H9 (cell line): ENCODE measurements at regions not wholly inside any gene's neighbourhood (a gene's known extent, or its start where the extent isn't known, plus 50 kb on each side); places are given as distances from the start of the nearest gene placed in this dataset.

ENCODE experiments used
- DNase-seq: peaks from one replicate; pipeline ENCODE4 v3.0.0-alpha.2; 2017
- H2AFZ ChIP-seq: one replicate; pipeline ENCODE4 v1.6.1; 2013; ENCODE audit warnings: mild to moderate bottlenecking, low read length, control low read depth, moderate library complexity
- H2AK5ac ChIP-seq: 2 replicates; pipeline ENCODE4 v1.6.1; 2013; ENCODE audit warnings: low read length, control low read depth, mixed read lengths; ENCODE audit not compliant: insufficient read length
- H2BK120ac ChIP-seq: one replicate; pipeline ENCODE4 v1.6.1; 2013; ENCODE audit warnings: low read depth, mild to moderate bottlenecking, low read length, control low read depth, inconsistent platforms; ENCODE audit not compliant: poor library complexity, severe bottlenecking
- H2BK12ac ChIP-seq: 2 replicates; pipeline ENCODE4 v1.6.1; 2013; ENCODE audit warnings: low read length, control low read depth, mixed read lengths, low read depth; ENCODE audit not compliant: insufficient read length
- H2BK15ac ChIP-seq: 2 replicates; pipeline ENCODE4 v1.6.1; 2013; ENCODE audit warnings: low read depth, low read length, control low read depth
- H2BK20ac ChIP-seq: one replicate; pipeline ENCODE4 v1.6.1; 2013; ENCODE audit warnings: low read depth, mild to moderate bottlenecking, low read length, control low read depth, inconsistent platforms; ENCODE audit not compliant: poor library complexity, severe bottlenecking
- H2BK5ac ChIP-seq: 2 replicates; pipeline ENCODE4 v1.6.1; 2013; ENCODE audit warnings: low read length, control low read depth, mixed read lengths; ENCODE audit not compliant: insufficient read length
- H3K14ac ChIP-seq: 2 replicates; pipeline ENCODE4 v1.6.1; 2013; ENCODE audit warnings: low read length, control low read depth; ENCODE audit not compliant: insufficient read depth
- H3K18ac ChIP-seq: 2 replicates; pipeline ENCODE4 v1.6.1; 2013; ENCODE audit warnings: low read depth, mild to moderate bottlenecking, mixed read lengths, low read length, control low read depth; ENCODE audit not compliant: insufficient read length
- H3K23ac ChIP-seq: 2 replicates; pipeline ENCODE4 v1.6.1; 2013; ENCODE audit warnings: low read length, control low read depth, mixed read lengths, low read depth; ENCODE audit not compliant: insufficient read length
- H3K23me2 ChIP-seq: 2 replicates; pipeline ENCODE4 v1.6.1; 2013; ENCODE audit warnings: low read depth, mild to moderate bottlenecking, mixed read lengths, low read length, control low read depth; ENCODE audit not compliant: insufficient read length, poor library complexity, severe bottlenecking
- H3K27ac ChIP-seq: 2 replicates; pipeline ENCODE4 v1.5.1; 2013; ENCODE audit warnings: low read length, control low read depth, mixed read lengths, low read depth; ENCODE audit not compliant: insufficient read length
- H3K27me3 ChIP-seq: 2 replicates; pipeline ENCODE4 v1.6.1; 2013; ENCODE audit warnings: low read length, control low read depth, inconsistent platforms; ENCODE audit not compliant: insufficient read depth
- H3K4ac ChIP-seq: 2 replicates; pipeline ENCODE4 v1.6.1; 2013; ENCODE audit warnings: low read depth, mild to moderate bottlenecking, control low read depth, inconsistent platforms, low read length, moderate library complexity
- H3K4me1 ChIP-seq: 2 replicates; pipeline ENCODE4 v1.6.1; 2013; ENCODE audit warnings: low read length, control low read depth, inconsistent platforms; ENCODE audit not compliant: insufficient read depth
- H3K4me2 ChIP-seq: 2 replicates; pipeline ENCODE4 v1.6.1; 2013; ENCODE audit warnings: low read length, control low read depth, mixed read lengths; ENCODE audit not compliant: insufficient read length, insufficient read depth
- H3K56ac ChIP-seq: 2 replicates; pipeline ENCODE4 v1.6.1; 2013; ENCODE audit warnings: low read depth, mild to moderate bottlenecking, mixed read lengths, low read length, control low read depth; ENCODE audit not compliant: insufficient read length
- H3K79me1 ChIP-seq: 2 replicates; pipeline ENCODE4 v1.6.1; 2013; ENCODE audit warnings: low read depth, mild to moderate bottlenecking, moderate library complexity, low read length, control low read depth, inconsistent platforms; ENCODE audit not compliant: insufficient read depth, poor library complexity, severe bottlenecking
- H3K79me2 ChIP-seq: 2 replicates; pipeline ENCODE4 v1.6.1; 2013; ENCODE audit warnings: low read length, control low read depth, inconsistent platforms; ENCODE audit not compliant: insufficient read depth
- H3K9ac ChIP-seq: 2 replicates; pipeline ENCODE4 v1.6.1; 2013; ENCODE audit warnings: low read length, control low read depth, mixed read lengths; ENCODE audit not compliant: insufficient read length; ENCODE audit errors: extremely low read depth
- H3K9me3 ChIP-seq: one replicate; pipeline ENCODE4 v1.6.1; 2013; ENCODE audit warnings: low read depth, low read length, inconsistent platforms; ENCODE audit not compliant: control insufficient read depth
- H3T11ph ChIP-seq: one replicate; pipeline ENCODE4 v1.6.1; 2013; ENCODE audit warnings: mild to moderate bottlenecking, low read length, control low read depth, inconsistent platforms
- H4K20me1 ChIP-seq: one replicate; pipeline ENCODE4 v1.6.1; 2013; ENCODE audit not compliant: control insufficient read depth, insufficient read length, insufficient read depth
- H4K5ac ChIP-seq: 2 replicates; pipeline ENCODE4 v1.6.1; 2013; ENCODE audit warnings: low read depth, mild to moderate bottlenecking, mixed read lengths, low read length, control low read depth; ENCODE audit not compliant: insufficient read length
- H4K8ac ChIP-seq: replicated peaks from 2 replicates; pipeline ENCODE4 v1.6.1; 2013; ENCODE audit warnings: low read length, control low read depth, mixed read lengths, low read depth; ENCODE audit not compliant: insufficient read length
- H4K91ac ChIP-seq: 2 replicates; pipeline ENCODE4 v1.6.1; 2013; ENCODE audit warnings: low read depth, mild to moderate bottlenecking, moderate library complexity, mixed read lengths, low read length, control low read depth; ENCODE audit not compliant: insufficient read length
- H3K27ac Mint-ChIP-seq, 3 experiments: 2 replicates in 2 of 3; 3 replicates in 1 of 3; pipeline ENCODE4 v1.8.0; 2020 to 2021; ENCODE audit warnings: mixed read lengths in 3 of 3, mild to moderate bottlenecking in 1 of 3, moderate library complexity in 1 of 3
- H3K27me3 Mint-ChIP-seq: 2 replicates; pipeline ENCODE4 v1.8.0; 2021; ENCODE audit warnings: low read depth, mild to moderate bottlenecking, moderate library complexity, mixed read lengths
- H3K36me3 Mint-ChIP-seq, 3 experiments: 2 replicates in 2 of 3; 3 replicates in 1 of 3; pipeline ENCODE4 v1.8.0; 2020 to 2021; ENCODE audit warnings: low read depth in 3 of 3, mixed read lengths in 3 of 3; ENCODE audit not compliant: insufficient read depth in 1 of 3
- H3K4me1 Mint-ChIP-seq, 2 experiments: 2 replicates each; pipeline ENCODE4 v1.8.0; 2020; ENCODE audit warnings: mixed read lengths in 2 of 2
- H3K4me3 Mint-ChIP-seq, 2 experiments: 2 replicates in 1 of 2; 3 replicates in 1 of 2; pipeline ENCODE4 v1.8.0; 2020 to 2021; ENCODE audit warnings: mild to moderate bottlenecking in 2 of 2, mixed read lengths in 2 of 2, moderate library complexity in 1 of 2
- H3K9me3 Mint-ChIP-seq, 2 experiments: 2 replicates in 1 of 2; 3 replicates in 1 of 2; pipeline ENCODE4 v1.8.0; 2020; ENCODE audit warnings: mild to moderate bottlenecking in 2 of 2, mixed read lengths in 2 of 2, moderate library complexity in 1 of 2
- CTCF ChIP-seq: fragments of 200-600 bp; sonication (generic); conservative IDR thresholded peaks from 3 replicates; pipeline ENCODE4 v1.8.0; 2021; ENCODE audit warnings: antibody characterized with exemption, mild to moderate bottlenecking
- WGBS: extraction: QIAGEN DNeasy Blood & Tissue Kit; methylation state at CpG from one replicate; pipeline ENCODE4 v1.1.7; 2013; ENCODE audit warnings: missing lambda C conversion rate, low lambda C conversion rate, mixed read lengths; ENCODE audit not compliant: insufficient read length; ENCODE audit errors: extremely low coverage; 5-methylcytosine and 5-hydroxymethylcytosine counted together

GRCh38 chr16:72597938-72598337 lies 426.0 kb upstream of the PMFBP1 start:
- Histone ChIP-seq H4K20me1 (no peaks in the 10 kb centered on the region), H2BK12ac (no peak overlapping the region), H3K79me1 (no peaks in the 10 kb centered on the region), H2BK20ac (no peak overlapping the region), H3K23ac (no peak overlapping the region), H3K4me2 (no peak overlapping the region), H3K79me2 (no peaks in the 10 kb centered on the region; the same call in 1 of the 2 replicates), H4K91ac (no peak overlapping the region), H2BK5ac (no peak overlapping the region), H2BK15ac (no peak overlapping the region), H2AK5ac (no peak overlapping the region), H4K8ac (no peak overlapping the region), H2AFZ (no peak overlapping the region), H4K5ac (no peak overlapping the region), H3K9me3 (no peaks in the 10 kb centered on the region), H2BK120ac (no peak overlapping the region), H3K9ac (no peak overlapping the region), H3T11ph (no peak overlapping the region), H3K18ac (no peak overlapping the region), H3K23me2 (no peaks in the 10 kb centered on the region), H3K56ac (no peak overlapping the region), H3K14ac (no peak overlapping the region), H3K27me3 (no peaks in the 10 kb centered on the region), H3K4me1 (no peaks in the 10 kb centered on the region), H3K27ac (no peak overlapping the region), H3K4ac (no peak overlapping the region)
- Mint-ChIP-seq H3K4me1 (no peaks in the 10 kb centered on the region), H3K36me3 (peaks cover 0 to under 1% (median 0%) of the 10 kb centered on the region in 3 experiments; a peak in 1 of 7 replicates), H3K9me3 (peaks cover 0 to under 1% of the 10 kb centered on the region in 2 experiments; a peak in 2 of 5 replicates), H3K27ac (no peak overlapping the region), H3K4me3 (no peak overlapping the region), H3K27me3 (no peaks in the 10 kb centered on the region)
- no peak for DNase-seq
- no peak for TF ChIP-seq CTCF
- no CpG with 5 or more reads among the region's 3 CpGs for WGBS
